ENCODE measurements at regions not wholly inside any gene's neighbourhood (a gene's known extent, or its start where the extent isn't known, plus 50 kb on each side); places are given as distances from the start of the nearest gene placed in this dataset.

DNA sequence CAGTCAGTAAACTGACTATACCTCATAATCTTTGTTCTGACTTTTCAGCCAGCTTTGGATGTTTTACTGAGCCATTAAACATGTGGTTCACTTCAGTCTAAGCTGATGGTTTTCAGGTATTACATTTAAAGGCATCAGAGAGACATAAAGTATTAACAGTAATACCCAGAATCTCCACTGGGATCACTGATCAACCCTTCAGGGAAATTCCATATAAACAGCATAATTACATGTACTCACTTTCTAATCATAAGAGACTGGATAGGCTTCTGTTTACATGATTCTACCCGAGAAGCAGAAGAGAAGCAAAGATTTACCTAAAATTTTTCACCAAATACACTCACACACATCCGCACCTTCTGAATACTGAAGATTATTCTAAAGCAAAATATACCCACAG, 186.7 kb upstream of the FREM1 start:
- no peak overlapping the region for H3K27ac ChIP-seq (ENCODE audit: low read depth, low read length)
- Mint-ChIP-seq H3K4me3 (ENCODE audit: unreplicated experiment) (no peak overlapping the region), H3K27ac (ENCODE audit: unreplicated experiment) (no peak overlapping the region), H3K9me3 (ENCODE audit: unreplicated experiment) (peaks cover 4% of the 10 kb centered on the region), H3K27me3 (ENCODE audit: low read depth, unreplicated experiment) (no peaks in the 10 kb centered on the region), H3K36me3 (ENCODE audit: low read depth, unreplicated experiment) (no peaks in the 10 kb centered on the region), H3K4me1 (ENCODE audit: low read depth, unreplicated experiment) (no peaks in the 10 kb centered on the region)
- H4K20me1 ChIP-seq (ENCODE audit: insufficient read depth, low read length) = no peaks in the 10 kb centered on the region
- TF ChIP-seq CTCF (IDR thresholded peaks at IDR 0.05; ENCODE audit: insufficient read depth, low read depth, low read length) (no peak), EZH2 (IDR thresholded peaks at IDR 0.05; ENCODE audit: insufficient read depth, low read length) (no peak)
- H3K36me3 ChIP-seq (ENCODE audit: insufficient read depth, low read length) = no peaks in the 10 kb centered on the region
- FAIRE-seq = no peak
- H3K27me3 ChIP-seq (ENCODE audit: insufficient read depth, low read length) = no peaks in the 10 kb centered on the region
- no peak for DNase-seq (ENCODE audit: low read depth)
- H3K4me3 ChIP-seq (ENCODE audit: insufficient read depth, low read depth, low read length) = no peak overlapping the region
- H3K4me2 ChIP-seq (ENCODE audit: low read length) = no peak overlapping the region
- no peaks in the 10 kb centered on the region for H3K79me2 ChIP-seq (ENCODE audit: insufficient read depth, low read length)
- no peak overlapping the region for H2AFZ ChIP-seq (ENCODE audit: low read depth, low read length)
- no peak overlapping the region for H3K9ac ChIP-seq (ENCODE audit: low read length)
- no peaks in the 10 kb centered on the region for H3K4me1 ChIP-seq (ENCODE audit: insufficient read depth, low read length)
- no peaks in the 10 kb centered on the region for H3K9me3 ChIP-seq (ENCODE audit: insufficient read depth, low read depth, low read length)

DNA sequence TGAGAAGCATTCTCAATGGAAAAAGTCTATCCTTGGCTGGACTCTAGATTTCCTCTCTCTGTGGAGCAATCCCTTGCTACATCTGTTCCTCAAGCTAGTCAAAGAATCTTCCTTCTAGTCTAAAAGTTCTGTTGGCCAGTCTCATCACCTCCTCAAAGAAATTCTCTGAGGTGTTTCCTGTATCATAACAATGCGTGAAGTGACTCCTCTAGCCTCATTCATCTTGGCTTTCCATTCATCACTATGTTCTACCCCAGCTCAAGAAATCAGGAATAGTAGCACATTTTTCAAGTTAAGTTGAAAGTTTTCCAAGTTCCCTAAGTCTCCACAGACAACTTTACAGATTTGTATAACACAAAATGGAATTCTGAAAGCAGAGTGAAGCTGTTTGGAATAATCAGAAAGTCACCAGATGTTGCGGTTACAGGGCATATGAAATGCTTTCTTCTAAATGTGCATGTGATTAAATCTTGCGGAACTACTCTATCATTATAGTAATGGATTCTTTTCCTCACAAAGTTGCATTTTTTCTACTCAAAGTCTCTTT, 176.6 kb upstream of the FREM1 start:
- Mint-ChIP-seq H3K27ac (ENCODE audit: unreplicated experiment) (no peak overlapping the region), H3K4me1 (ENCODE audit: low read depth, unreplicated experiment) (no peaks in the 10 kb centered on the region), H3K9me3 (ENCODE audit: unreplicated experiment) (no peaks in the 10 kb centered on the region), H3K36me3 (ENCODE audit: low read depth, unreplicated experiment) (no peaks in the 10 kb centered on the region), H3K4me3 (ENCODE audit: unreplicated experiment) (no peak overlapping the region), H3K27me3 (ENCODE audit: low read depth, unreplicated experiment) (peaks cover 4% of the 10 kb centered on the region)
- no peak overlapping the region for H3K4me2 ChIP-seq (ENCODE audit: low read length)
- no peak overlapping the region for H3K27ac ChIP-seq (ENCODE audit: low read depth, low read length)
- H3K36me3 ChIP-seq (ENCODE audit: insufficient read depth, low read length) = no peaks in the 10 kb centered on the region
- no peaks in the 10 kb centered on the region for H4K20me1 ChIP-seq (ENCODE audit: insufficient read depth, low read length)
- no peaks in the 10 kb centered on the region for H3K9me3 ChIP-seq (ENCODE audit: insufficient read depth, low read depth, low read length)
- H3K27me3 ChIP-seq (ENCODE audit: insufficient read depth, low read length) = no peaks in the 10 kb centered on the region
- H3K9ac ChIP-seq (ENCODE audit: low read length) = no peak overlapping the region
- TF ChIP-seq EZH2 (IDR thresholded peaks at IDR 0.05; ENCODE audit: insufficient read depth, low read length) = no peak
- no peak for TF ChIP-seq CTCF (IDR thresholded peaks at IDR 0.05; ENCODE audit: insufficient read depth, low read depth, low read length)
- no peak overlapping the region for H2AFZ ChIP-seq (ENCODE audit: low read depth, low read length)
- H3K4me1 ChIP-seq (ENCODE audit: insufficient read depth, low read length) = no peaks in the 10 kb centered on the region
- FAIRE-seq (no peak), DNase-seq (ENCODE audit: low read depth) (no peak)
- H3K4me3 ChIP-seq (ENCODE audit: insufficient read depth, low read depth, low read length) = no peak overlapping the region
- no peaks in the 10 kb centered on the region for H3K79me2 ChIP-seq (ENCODE audit: insufficient read depth, low read length)

- no peaks in the 10 kb centered on the region for H3K9me3 ChIP-seq (ENCODE audit: insufficient read depth, low read depth, low read length)
- H3K9me3 Mint-ChIP-seq (ENCODE audit: unreplicated experiment) = no peaks in the 10 kb centered on the region
- no peaks in the 10 kb centered on the region for H4K20me1 ChIP-seq (ENCODE audit: insufficient read depth, low read length)
- H3K27ac Mint-ChIP-seq (ENCODE audit: unreplicated experiment) = no peak overlapping the region
- no peak for TF ChIP-seq CTCF (IDR thresholded peaks at IDR 0.05; ENCODE audit: insufficient read depth, low read depth, low read length)
- no peak for TF ChIP-seq EZH2 (IDR thresholded peaks at IDR 0.05; ENCODE audit: insufficient read depth, low read length)
- no peak overlapping the region for H3K4me3 ChIP-seq (ENCODE audit: insufficient read depth, low read depth, low read length)
- no peaks in the 10 kb centered on the region for H3K4me1 ChIP-seq (ENCODE audit: insufficient read depth, low read length)
- DNase-seq (ENCODE audit: low read depth) (no peak), FAIRE-seq (no peak)
- no peak overlapping the region for H2AFZ ChIP-seq (ENCODE audit: low read depth, low read length)
- no peaks in the 10 kb centered on the region for H3K79me2 ChIP-seq (ENCODE audit: insufficient read depth, low read length)
- H3K27me3 Mint-ChIP-seq (ENCODE audit: low read depth, unreplicated experiment) = peaks cover 4% of the 10 kb centered on the region
- H3K9ac ChIP-seq (ENCODE audit: low read length) = no peak overlapping the region
- no peak overlapping the region for H3K4me3 Mint-ChIP-seq (ENCODE audit: unreplicated experiment)
- H3K36me3 ChIP-seq (ENCODE audit: insufficient read depth, low read length) = no peaks in the 10 kb centered on the region
- no peak overlapping the region for H3K4me2 ChIP-seq (ENCODE audit: low read length)
- no peaks in the 10 kb centered on the region for H3K36me3 Mint-ChIP-seq (ENCODE audit: low read depth, unreplicated experiment)
- no peaks in the 10 kb centered on the region for H3K27me3 ChIP-seq (ENCODE audit: insufficient read depth, low read length)
- no peak overlapping the region for H3K27ac ChIP-seq (ENCODE audit: low read depth, low read length)
- no peaks in the 10 kb centered on the region for H3K4me1 Mint-ChIP-seq (ENCODE audit: low read depth, unreplicated experiment)
Observed at GRCh38 chr9:15086156-15086763, 176.0 kb upstream of the FREM1 start.
